ENCODE measurements at regions not wholly inside any gene's neighbourhood (a gene's known extent, or its start where the extent isn't known, plus 50 kb on each side); places are given as distances from the start of the nearest gene placed in this dataset.

GRCh38 chr5:13378091-13378490 lies 566.4 kb downstream of the DNAH5 start:
- no peak for TF ChIP-seq CBX3 (IDR thresholded peaks at IDR 0.05; ENCODE audit: low read depth)
- no peak for TF ChIP-seq YY1 (IDR thresholded peaks at IDR 0.05; ENCODE audit: extremely low read depth, insufficient replicate concordance, low read depth, low read length)
- TF ChIP-seq EZH2phosphoT487 (IDR thresholded peaks at IDR 0.05; ENCODE audit: borderline replicate concordance) = no peak
- no peak for TF ChIP-seq ZNF274 (IDR thresholded peaks at IDR 0.05; ENCODE audit: low read depth, low read length)
- TF ChIP-seq ATF3 (IDR thresholded peaks at IDR 0.05) = no peak
- no peak for TF ChIP-seq MAX (IDR thresholded peaks at IDR 0.05)
- TF ChIP-seq CTCF (IDR thresholded peaks at IDR 0.05 in 2 of 3, conservative IDR thresholded peaks at IDR 0.05 in 1 of 3; ENCODE audit: borderline replicate concordance in 1 of 3, insufficient read depth in 1 of 3, low read depth in 2 of 3, low read length in 2 of 3) = no peak
- no peak for TF ChIP-seq EGR1 (IDR thresholded peaks at IDR 0.05; ENCODE audit: low read depth)
- H3K4me1 ChIP-seq (ENCODE audit: control insufficient read depth in 1 of 2, insufficient read depth in 2 of 2, low read length in 2 of 2) = no peaks in the 10 kb centered on the region
- BruUV-seq (replicated peaks) = no TSS peak
- H3K4me2 ChIP-seq (ENCODE audit: low read length) = no peak overlapping the region
- H3K27ac ChIP-seq (ENCODE audit: low read depth, low read length) = no peak overlapping the region
- DNase-seq (ENCODE audit: low read depth, low spot score) (no peak), ATAC-seq (no peak)
- ChIA-PET POLR2A (no interaction called here), RAD21 (ENCODE audit: low non-redundant PET in 1 of 2, low total read pairs in 2 of 2, uncharacterized antibody in 2 of 2, unreplicated experiment in 2 of 2) (no interaction called here), CTCF (no interaction called here)
- peaks cover 4 to 23% of the 10 kb centered on the region in 2 experiments; a peak in 2 of 4 replicates for H3K9me3 ChIP-seq (ENCODE audit: control insufficient read depth in 1 of 2, insufficient read depth in 1 of 2, low read depth in 1 of 2, low read length in 2 of 2)
- H3K4me3 ChIP-seq (replicated peaks in 1 of 2; ENCODE audit: low read depth in 1 of 2, low read length in 2 of 2) = no peak overlapping the region
- no peaks in the 10 kb centered on the region for H3K9me2 ChIP-seq (ENCODE audit: insufficient read depth)
- no peak overlapping the region for H2AFZ ChIP-seq (ENCODE audit: low read depth, low read length, poor library complexity, severe bottlenecking)
- no peaks in the 10 kb centered on the region for H3K27me3 ChIP-seq (ENCODE audit: insufficient read depth, low read length)
- intact Hi-C loops (cut with micrococcal nuclease) = no loop called here
- H3K36me3 ChIP-seq (ENCODE audit: control insufficient read depth in 1 of 2, insufficient read depth in 2 of 2, low read length in 2 of 2) = no peaks in the 10 kb centered on the region
- H3K79me2 ChIP-seq (ENCODE audit: insufficient read depth, low read length) = no peaks in the 10 kb centered on the region
- no peaks in the 10 kb centered on the region for H4K20me1 ChIP-seq (ENCODE audit: insufficient read depth)
- no peak overlapping the region for H3K9ac ChIP-seq (ENCODE audit: low read length)

Data from HCT116 (cell line).